Esophagus muscularis mucosa (tissue), 3 donors: ENCODE measurements at regions not wholly inside any gene's neighbourhood (a gene's known extent, or its start where the extent isn't known, plus 50 kb on each side); places are given as distances from the start of the nearest gene placed in this dataset.

Source experiments
- POLR2A ChIP-seq: fragments of 450-650 bp; IDR thresholded peaks from one replicate; pipeline ENCODE4 v1.6.1; 2017; ENCODE audit warnings: antibody characterized with exemption, moderate library complexity, mild to moderate bottlenecking, low read depth
- POLR2AphosphoS5 ChIP-seq, 2 donors: sonication (generic); formaldehyde crosslinking; IDR thresholded peaks; one replicate each; pipeline ENCODE4 v1.6.1; 2017; ENCODE audit warnings: antibody characterized with exemption in 2 of 2
- TF ChIP-seq, protein P1 (sequence below), 3 experiments: fragments of 200-600 bp in 2 of 3; fragments of 450-650 bp in 1 of 3; sonication (generic) in 2 of 3; IDR thresholded peaks; one replicate each; pipeline ENCODE4 v1.5.1; 2017 to 2019; ENCODE audit warnings: antibody characterized with exemption in 3 of 3, mild to moderate bottlenecking in 2 of 3, moderate library complexity in 1 of 3

GRCh38 chr2:18284331-18284730 is 276.1 kb downstream of the RDH14 start:
- TF ChIP-seq POLR2A, result no peak
- TF ChIP-seq, protein P1, sequence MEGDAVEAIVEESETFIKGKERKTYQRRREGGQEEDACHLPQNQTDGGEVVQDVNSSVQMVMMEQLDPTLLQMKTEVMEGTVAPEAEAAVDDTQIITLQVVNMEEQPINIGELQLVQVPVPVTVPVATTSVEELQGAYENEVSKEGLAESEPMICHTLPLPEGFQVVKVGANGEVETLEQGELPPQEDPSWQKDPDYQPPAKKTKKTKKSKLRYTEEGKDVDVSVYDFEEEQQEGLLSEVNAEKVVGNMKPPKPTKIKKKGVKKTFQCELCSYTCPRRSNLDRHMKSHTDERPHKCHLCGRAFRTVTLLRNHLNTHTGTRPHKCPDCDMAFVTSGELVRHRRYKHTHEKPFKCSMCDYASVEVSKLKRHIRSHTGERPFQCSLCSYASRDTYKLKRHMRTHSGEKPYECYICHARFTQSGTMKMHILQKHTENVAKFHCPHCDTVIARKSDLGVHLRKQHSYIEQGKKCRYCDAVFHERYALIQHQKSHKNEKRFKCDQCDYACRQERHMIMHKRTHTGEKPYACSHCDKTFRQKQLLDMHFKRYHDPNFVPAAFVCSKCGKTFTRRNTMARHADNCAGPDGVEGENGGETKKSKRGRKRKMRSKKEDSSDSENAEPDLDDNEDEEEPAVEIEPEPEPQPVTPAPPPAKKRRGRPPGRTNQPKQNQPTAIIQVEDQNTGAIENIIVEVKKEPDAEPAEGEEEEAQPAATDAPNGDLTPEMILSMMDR (IDR thresholded peaks at IDR 0.05), result no peak
- no peak for TF ChIP-seq POLR2AphosphoS5 (IDR thresholded peaks at IDR 0.05)
